ENCODE measurements at regions not wholly inside any gene's neighbourhood (a gene's known extent, or its start where the extent isn't known, plus 50 kb on each side); places are given as distances from the start of the nearest gene placed in this dataset.

DNA sequence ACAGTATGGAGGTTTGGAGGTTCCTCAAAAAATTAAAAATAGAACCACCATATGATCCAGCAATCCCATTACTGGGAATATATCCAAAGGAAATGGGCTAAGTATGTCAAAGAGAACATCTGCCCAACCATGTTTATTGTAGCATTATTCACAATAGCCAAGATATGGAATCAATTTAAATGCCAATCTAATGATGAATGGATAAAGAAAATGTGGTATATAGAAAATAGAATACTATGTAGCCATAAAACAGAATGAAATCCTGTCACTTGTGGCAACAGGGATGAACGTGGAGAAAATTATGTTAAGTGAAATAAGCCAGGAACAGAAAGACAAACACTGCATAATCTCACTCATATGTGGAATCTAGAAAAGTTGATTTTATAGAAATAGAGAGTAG lies 201.7 kb upstream of the AJAP1 start:
- H3K36me3 Mint-ChIP-seq (ENCODE audit: low read depth): no peaks in the 10 kb centered on the region
- H3K4me3 Mint-ChIP-seq: no peak overlapping the region
- no peaks in the 10 kb centered on the region for H3K9me3 Mint-ChIP-seq
- peaks cover 14% of the 10 kb centered on the region for H3K27me3 Mint-ChIP-seq
- H3K27ac Mint-ChIP-seq: no peak overlapping the region
- H3K4me1 Mint-ChIP-seq (ENCODE audit: low read depth): no peaks in the 10 kb centered on the region

DNA sequence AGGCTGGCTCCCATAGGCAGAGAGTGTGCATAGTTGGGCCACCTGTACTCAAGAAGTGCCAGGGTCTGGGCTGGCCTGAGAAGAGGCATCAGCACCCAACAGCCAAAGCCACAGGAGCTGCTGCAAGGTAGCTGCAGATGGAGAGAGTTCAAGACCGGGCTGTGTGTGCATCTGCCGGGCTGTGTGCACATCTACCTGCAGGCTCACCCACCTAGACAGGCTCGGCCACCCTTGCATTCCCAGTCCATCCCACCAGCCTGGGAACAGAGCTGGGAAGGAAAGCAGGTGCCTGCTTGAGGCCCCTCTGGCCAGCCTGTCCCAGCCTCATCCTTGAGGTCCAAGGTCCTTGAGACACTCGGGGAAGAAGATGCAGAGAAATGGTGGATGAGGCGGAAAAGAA lies 194.4 kb upstream of the AJAP1 start:
- Mint-ChIP-seq H3K27ac (no peak overlapping the region), H3K4me3 (no peak overlapping the region), H3K9me3 (no peaks in the 10 kb centered on the region), H3K4me1 (ENCODE audit: low read depth) (no peaks in the 10 kb centered on the region), H3K36me3 (ENCODE audit: low read depth) (no peaks in the 10 kb centered on the region), H3K27me3 (no peaks in the 10 kb centered on the region)

DNA sequence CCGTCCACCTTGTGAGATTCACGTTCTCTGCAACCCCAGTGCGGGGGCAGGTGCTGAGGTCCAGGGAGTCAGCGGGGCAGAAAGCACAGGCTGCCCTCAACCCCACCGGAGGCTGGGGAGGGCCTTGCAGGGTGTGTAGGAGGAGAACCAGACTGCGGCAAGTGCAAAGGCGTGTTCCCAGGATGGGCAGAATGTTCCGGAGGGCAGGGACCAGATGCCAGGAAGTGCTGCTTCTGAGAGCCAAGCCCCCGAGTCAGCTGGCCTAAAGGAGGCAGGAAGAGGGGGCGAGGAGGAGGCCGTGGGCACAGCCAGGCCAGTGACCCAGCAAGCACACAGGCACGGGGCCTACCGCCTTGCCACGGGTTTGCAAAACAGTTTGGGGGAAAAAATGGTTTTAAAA lies 193.8 kb upstream of the AJAP1 start:
- no peaks in the 10 kb centered on the region for H3K36me3 Mint-ChIP-seq (ENCODE audit: low read depth)
- H3K9me3 Mint-ChIP-seq: no peaks in the 10 kb centered on the region
- H3K27me3 Mint-ChIP-seq: no peaks in the 10 kb centered on the region
- H3K4me1 Mint-ChIP-seq (ENCODE audit: low read depth): no peaks in the 10 kb centered on the region
- no peak overlapping the region for H3K27ac Mint-ChIP-seq
- no peak overlapping the region for H3K4me3 Mint-ChIP-seq

GRCh38 chr1:4461726-4462290 lies 192.6 kb upstream of the AJAP1 start:
- no peaks in the 10 kb centered on the region for H3K27me3 Mint-ChIP-seq
- no peak overlapping the region for H3K4me3 Mint-ChIP-seq
- H3K9me3 Mint-ChIP-seq: no peaks in the 10 kb centered on the region

DNA sequence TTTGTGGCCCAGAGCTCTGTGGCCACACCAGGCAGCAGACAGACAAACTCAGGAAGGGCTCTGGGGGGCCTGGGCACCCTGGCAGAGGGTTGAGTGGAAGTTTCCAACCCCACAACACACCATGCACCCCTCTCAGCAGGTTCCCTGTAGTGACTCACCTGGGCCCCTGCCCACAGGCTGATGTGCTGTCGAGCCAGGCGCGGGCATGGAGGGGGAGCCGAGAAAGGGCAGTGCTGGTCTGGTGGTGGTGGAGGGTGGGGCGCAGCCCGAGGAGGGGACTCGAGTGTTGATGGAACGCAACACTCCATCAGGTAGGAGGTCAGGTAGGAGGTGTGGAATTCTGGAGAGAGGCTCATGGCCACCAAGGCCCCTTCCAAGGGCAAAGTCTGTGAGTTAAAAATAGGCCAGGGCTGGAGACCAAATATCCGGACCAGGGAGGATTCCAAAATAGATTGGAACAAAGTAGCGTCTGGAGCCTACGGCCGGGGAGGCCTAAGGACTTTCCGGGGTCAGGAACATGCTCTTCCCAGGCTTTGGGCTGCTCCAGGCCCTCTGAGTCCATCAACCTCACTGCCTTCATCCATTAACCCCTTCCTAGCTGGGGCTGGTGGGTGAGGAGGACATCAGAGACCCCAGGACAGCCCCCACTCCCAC lies 191.5 kb upstream of the AJAP1 start:
- H3K4me1 Mint-ChIP-seq (ENCODE audit: low read depth): no peaks in the 10 kb centered on the region
- no peaks in the 10 kb centered on the region for H3K9me3 Mint-ChIP-seq
- H3K36me3 Mint-ChIP-seq (ENCODE audit: low read depth): no peaks in the 10 kb centered on the region

More at GRCh38 chr1:4461726-4462290, 192.6 kb upstream of the AJAP1 start:
- Mint-ChIP-seq H3K4me1 (ENCODE audit: low read depth) (no peaks in the 10 kb centered on the region), H3K36me3 (ENCODE audit: low read depth) (no peaks in the 10 kb centered on the region), H3K27ac (no peak overlapping the region)

DNA sequence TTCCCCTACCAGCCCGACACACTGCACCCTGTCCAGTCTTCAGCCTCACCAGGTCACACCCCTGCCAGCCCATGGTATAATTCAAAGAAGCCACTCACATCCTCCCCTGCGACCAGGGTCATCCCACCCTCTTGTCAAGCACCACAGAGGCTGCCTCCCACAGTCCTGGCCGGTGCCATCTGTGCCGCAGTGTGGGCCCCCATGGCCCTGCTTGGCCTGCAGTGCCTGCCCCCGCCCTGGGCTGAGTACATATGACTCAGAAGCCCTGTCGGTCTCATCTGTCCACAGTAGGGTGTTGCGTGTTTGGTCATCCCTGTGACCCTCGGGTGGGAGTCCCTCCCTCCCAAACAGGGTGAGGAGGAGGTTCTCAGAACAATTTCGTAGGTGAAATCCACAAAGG lies 190.8 kb upstream of the AJAP1 start:
- no peak overlapping the region for H3K27ac Mint-ChIP-seq
- H3K27me3 Mint-ChIP-seq: no peaks in the 10 kb centered on the region
- no peaks in the 10 kb centered on the region for H3K9me3 Mint-ChIP-seq
- H3K36me3 Mint-ChIP-seq (ENCODE audit: low read depth): no peaks in the 10 kb centered on the region
- H3K4me1 Mint-ChIP-seq (ENCODE audit: low read depth): no peaks in the 10 kb centered on the region
- no peak overlapping the region for H3K4me3 Mint-ChIP-seq

More for the DNA sequence above, 191.5 kb upstream of the AJAP1 start:
- H3K27me3 Mint-ChIP-seq: no peaks in the 10 kb centered on the region
- H3K27ac Mint-ChIP-seq: no peak overlapping the region
- no peak overlapping the region for H3K4me3 Mint-ChIP-seq

DNA sequence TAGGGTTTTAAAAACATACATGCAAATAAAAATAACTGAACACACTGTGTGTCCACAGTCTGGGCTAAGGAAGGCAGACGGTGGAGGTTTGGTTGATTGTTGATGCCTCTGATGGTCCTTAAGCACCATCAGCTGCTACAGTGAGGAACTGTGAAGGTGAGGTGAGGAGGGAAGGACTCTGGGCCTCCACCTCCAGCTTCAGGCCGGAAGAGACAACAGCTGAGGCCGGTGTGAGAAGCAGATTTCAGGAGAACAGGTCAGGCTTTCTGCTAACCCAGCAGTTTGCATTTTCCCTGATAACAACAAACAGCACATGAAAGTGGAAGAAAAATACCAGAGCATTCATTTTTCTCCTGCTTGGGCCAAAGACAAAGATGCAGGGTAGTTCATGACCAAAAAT lies 189.9 kb upstream of the AJAP1 start:
- Mint-ChIP-seq H3K9me3 (no peaks in the 10 kb centered on the region), H3K27ac (no peak overlapping the region), H3K27me3 (no peaks in the 10 kb centered on the region), H3K36me3 (ENCODE audit: low read depth) (no peaks in the 10 kb centered on the region), H3K4me3 (no peak overlapping the region), H3K4me1 (ENCODE audit: low read depth) (no peaks in the 10 kb centered on the region)

DNA sequence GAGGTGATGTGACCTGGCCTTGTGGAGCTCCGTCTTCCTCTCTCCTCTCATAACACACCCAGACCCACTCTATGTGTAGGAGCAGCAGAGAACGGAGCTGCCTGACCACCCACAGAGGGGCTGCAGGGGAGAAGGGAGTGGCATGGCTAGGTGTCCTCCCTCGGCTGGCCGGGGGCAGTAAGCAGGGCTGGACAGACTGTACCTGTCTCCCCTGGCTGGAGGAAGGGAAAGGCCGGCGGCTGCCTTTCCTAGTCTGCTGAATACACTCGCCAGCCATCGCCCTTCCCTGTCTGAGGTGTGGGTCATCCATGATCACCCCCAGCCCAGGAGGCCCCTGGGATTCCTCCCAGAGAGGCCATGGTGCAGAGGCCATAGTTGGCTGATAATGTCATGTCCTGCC lies 187.2 kb upstream of the AJAP1 start:
- Mint-ChIP-seq H3K9me3 (no peaks in the 10 kb centered on the region), H3K36me3 (ENCODE audit: low read depth) (no peaks in the 10 kb centered on the region), H3K4me3 (no peak overlapping the region), H3K4me1 (ENCODE audit: low read depth) (no peaks in the 10 kb centered on the region), H3K27me3 (no peaks in the 10 kb centered on the region), H3K27ac (no peak overlapping the region)

- Mint-ChIP-seq H3K36me3 (ENCODE audit: low read depth) (no peaks in the 10 kb centered on the region), H3K9me3 (no peaks in the 10 kb centered on the region), H3K27me3 (no peaks in the 10 kb centered on the region), H3K27ac (no peak overlapping the region), H3K4me1 (ENCODE audit: low read depth) (no peaks in the 10 kb centered on the region), H3K4me3 (no peak overlapping the region)
These were observed 186.0 kb upstream of the AJAP1 start for GRCh38 chr1:4468386-4468785.

GRCh38 chr1:4468804-4469514 lies 185.4 kb upstream of the AJAP1 start:
- Mint-ChIP-seq H3K4me3 (no peak overlapping the region), H3K36me3 (ENCODE audit: low read depth) (no peaks in the 10 kb centered on the region), H3K4me1 (ENCODE audit: low read depth) (no peaks in the 10 kb centered on the region)

DNA sequence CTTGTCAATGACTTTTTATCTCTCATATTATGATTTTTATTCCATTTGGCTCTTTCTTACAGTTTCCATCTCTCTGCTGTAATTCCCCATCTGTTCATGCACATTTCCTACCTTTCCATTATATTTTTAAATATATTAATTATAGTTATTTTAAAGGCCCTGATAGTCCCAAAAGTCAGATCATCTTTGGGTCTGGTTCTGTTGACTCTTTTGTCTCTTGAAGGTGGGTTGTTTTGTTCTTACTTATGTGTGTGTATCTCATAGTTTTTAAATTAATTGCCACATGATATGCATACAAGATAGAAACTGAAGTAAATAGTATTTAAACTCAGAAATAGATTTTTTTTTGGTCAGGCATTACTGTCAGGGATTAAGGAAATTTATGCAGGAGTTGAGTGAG lies 178.0 kb upstream of the AJAP1 start:
- no peaks in the 10 kb centered on the region for H3K36me3 Mint-ChIP-seq (ENCODE audit: low read depth)
- H3K27me3 Mint-ChIP-seq: no peaks in the 10 kb centered on the region
- no peak overlapping the region for H3K27ac Mint-ChIP-seq
- H3K9me3 Mint-ChIP-seq: no peaks in the 10 kb centered on the region
- no peaks in the 10 kb centered on the region for H3K4me1 Mint-ChIP-seq (ENCODE audit: low read depth)
- H3K4me3 Mint-ChIP-seq: no peak overlapping the region

More at GRCh38 chr1:4468804-4469514, 185.4 kb upstream of the AJAP1 start:
- Mint-ChIP-seq H3K9me3 (no peaks in the 10 kb centered on the region), H3K27ac (no peak overlapping the region), H3K27me3 (no peaks in the 10 kb centered on the region)

DNA sequence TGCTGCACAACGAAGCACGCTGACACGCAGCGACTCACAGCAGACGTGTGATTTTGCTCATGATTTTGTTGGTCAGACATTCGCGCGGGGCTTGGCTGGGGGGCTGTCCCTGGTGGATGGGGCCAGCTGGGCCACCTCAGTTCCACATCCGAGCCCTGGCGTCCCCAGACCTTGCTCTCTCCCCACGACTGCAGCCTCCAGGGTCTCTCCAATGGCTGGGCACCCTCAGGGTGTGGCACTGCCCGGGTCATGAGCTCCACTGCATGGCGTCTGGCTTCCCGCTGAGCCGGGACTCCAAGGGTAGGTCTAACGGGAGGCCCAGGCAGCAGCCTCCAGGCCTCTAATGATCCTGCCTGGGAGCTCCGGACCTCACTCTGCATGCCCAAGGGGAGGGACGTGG lies 173.0 kb upstream of the AJAP1 start:
- Mint-ChIP-seq H3K27ac (no peak overlapping the region), H3K4me3 (no peak overlapping the region), H3K36me3 (ENCODE audit: low read depth) (no peaks in the 10 kb centered on the region), H3K4me1 (ENCODE audit: low read depth) (no peaks in the 10 kb centered on the region), H3K9me3 (no peaks in the 10 kb centered on the region), H3K27me3 (no peaks in the 10 kb centered on the region)

GRCh38 chr1:4482526-4482925 lies 171.9 kb upstream of the AJAP1 start:
- no peaks in the 10 kb centered on the region for H3K4me1 Mint-ChIP-seq (ENCODE audit: low read depth)
- H3K4me3 Mint-ChIP-seq: no peak overlapping the region
- H3K9me3 Mint-ChIP-seq: no peaks in the 10 kb centered on the region
- no peak overlapping the region for H3K27ac Mint-ChIP-seq
- no peaks in the 10 kb centered on the region for H3K27me3 Mint-ChIP-seq
- no peaks in the 10 kb centered on the region for H3K36me3 Mint-ChIP-seq (ENCODE audit: low read depth)

DNA sequence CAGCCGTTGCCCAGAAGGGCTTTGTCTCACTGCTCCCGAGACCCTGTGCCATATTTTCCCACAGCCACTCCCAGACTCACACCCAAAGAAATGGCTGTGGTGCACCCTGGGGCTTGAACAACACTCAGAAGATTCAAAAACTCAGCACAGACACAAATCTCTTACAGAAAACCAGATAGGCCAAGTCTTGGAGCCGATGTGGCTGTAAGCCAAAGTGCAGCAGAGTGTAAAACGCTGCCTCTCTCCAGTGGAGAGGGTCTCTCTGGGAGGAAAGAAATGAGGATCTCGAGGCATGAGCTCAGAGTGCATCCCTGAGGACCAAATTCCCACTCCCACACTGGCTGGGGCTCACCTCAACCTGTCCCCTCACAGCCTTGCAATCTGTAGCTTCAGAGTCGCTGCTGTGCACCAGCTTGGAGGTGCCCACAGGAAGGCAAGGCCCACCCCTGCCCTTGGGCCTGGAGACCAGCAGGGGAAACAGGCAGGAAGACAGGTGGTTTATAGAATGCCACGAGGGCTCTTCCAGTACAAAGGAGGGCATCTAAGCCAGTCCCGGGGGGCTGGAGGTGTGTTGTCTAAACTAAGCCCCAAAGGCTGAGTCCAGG lies 171.3 kb upstream of the AJAP1 start:
- H3K4me3 Mint-ChIP-seq: no peak overlapping the region
- H3K27me3 Mint-ChIP-seq: no peaks in the 10 kb centered on the region
- H3K9me3 Mint-ChIP-seq: no peaks in the 10 kb centered on the region
- no peak overlapping the region for H3K27ac Mint-ChIP-seq
- no peaks in the 10 kb centered on the region for H3K36me3 Mint-ChIP-seq (ENCODE audit: low read depth)
- H3K4me1 Mint-ChIP-seq (ENCODE audit: low read depth): no peaks in the 10 kb centered on the region

DNA sequence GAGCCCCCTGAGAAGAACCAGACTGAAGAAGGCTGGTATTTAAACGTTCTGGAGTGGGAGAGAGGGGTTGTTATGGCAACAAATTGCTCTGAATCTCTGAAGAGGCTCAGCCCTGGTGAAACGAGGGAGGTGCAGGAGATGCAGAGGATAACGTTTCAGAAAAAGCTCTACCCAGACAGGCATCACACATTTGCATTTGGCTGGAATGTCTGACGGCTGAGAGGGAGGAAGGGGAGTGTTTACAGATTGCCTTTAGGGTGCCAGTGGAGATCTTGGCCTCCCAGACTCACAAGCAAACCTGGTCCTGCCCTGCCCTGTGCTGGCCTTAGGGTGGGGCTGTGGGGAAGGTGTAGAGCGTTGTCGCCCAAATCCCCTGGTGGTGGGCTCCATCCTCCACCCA lies 169.0 kb upstream of the AJAP1 start:
- Mint-ChIP-seq H3K4me1 (ENCODE audit: low read depth) (peaks cover 5% of the 10 kb centered on the region), H3K27me3 (no peaks in the 10 kb centered on the region), H3K27ac (no peak overlapping the region), H3K36me3 (ENCODE audit: low read depth) (no peaks in the 10 kb centered on the region), H3K9me3 (no peaks in the 10 kb centered on the region), H3K4me3 (no peak overlapping the region)
